Lung (tissue), 11 donors: ENCODE measurements at regions not wholly inside any gene's neighbourhood (a gene's known extent, or its start where the extent isn't known, plus 50 kb on each side); places are given as distances from the start of the nearest gene placed in this dataset.

Experiments
- ATAC-seq: fragments of 200-7000 bp; cut with Tn5 transposase; one replicate; pipeline ENCODE4 v1.9.1; 2020; ENCODE audit warnings: moderate number of reproducible peaks; ENCODE audit not compliant: insufficient read depth, low FRiP score
- DNase-seq, 3 donors: peaks; one replicate each; pipeline ENCODE4 v3.0.0-alpha.2; 2013 to 2017
- H3K27ac ChIP-seq, 2 donors: one replicate each; pipeline ENCODE4 v1.5.1; 2013; ENCODE audit warnings: mild to moderate bottlenecking in 2 of 2, moderate library complexity in 2 of 2, control low read depth in 1 of 2, inconsistent platforms in 1 of 2, low read depth in 1 of 2, low read length in 1 of 2
- H3K27me3 ChIP-seq, 3 donors: one replicate each; pipeline ENCODE4 v1.5.1; 2013; ENCODE audit warnings: low read length in 2 of 3; ENCODE audit not compliant: control insufficient read depth in 3 of 3, insufficient read depth in 3 of 3
- H3K36me3 ChIP-seq, 4 donors: one replicate each; pipeline ENCODE4 v1.5.1; 2013; ENCODE audit warnings: low read length in 4 of 4, mild to moderate bottlenecking in 1 of 4, moderate library complexity in 1 of 4; ENCODE audit not compliant: control insufficient read depth in 4 of 4, insufficient read depth in 4 of 4
- H3K4me1 ChIP-seq, 5 donors: one replicate each; pipeline ENCODE4 v1.5.1; 2013; ENCODE audit warnings: low read length in 5 of 5, mild to moderate bottlenecking in 2 of 5, moderate library complexity in 1 of 5; ENCODE audit not compliant: control insufficient read depth in 5 of 5, insufficient read depth in 5 of 5
- H3K4me3 ChIP-seq: one replicate; pipeline ENCODE4 v1.5.1; 2013; ENCODE audit warnings: mild to moderate bottlenecking, control low read depth, moderate library complexity
- H3K9ac ChIP-seq, 2 donors: one replicate each; pipeline ENCODE4 v1.5.1; 2013; ENCODE audit warnings: low read length in 2 of 2, control low read depth in 1 of 2; ENCODE audit not compliant: insufficient read depth in 1 of 2
- H3K9me3 ChIP-seq, 4 donors: one replicate each; pipeline ENCODE4 v1.5.1; 2013; ENCODE audit warnings: low read length in 3 of 4, mild to moderate bottlenecking in 1 of 4, moderate library complexity in 1 of 4; ENCODE audit not compliant: control insufficient read depth in 4 of 4, insufficient read depth in 3 of 4
- WGBS, 2 donors: extraction: QIAGEN DNeasy Blood & Tissue Kit; methylation state at CpG; one replicate each; pipeline ENCODE4 v1.1.7; 2013; 5-methylcytosine and 5-hydroxymethylcytosine counted together
- TF ChIP-seq, protein P1 (sequence below): IDR thresholded peaks from 2 replicates; pipeline ENCODE4 v1.5.1; 2012; ENCODE audit warnings: mild to moderate bottlenecking; ENCODE audit errors: control extremely low read depth, extremely low read depth
- donor health status: control.
- donor health status: control.
- donor health status: Bipolar disorder and iron deficiency.
- donor health status: healthy.
- donor health status: DM: yes; HTN: yes; CAD: no.

DNA sequence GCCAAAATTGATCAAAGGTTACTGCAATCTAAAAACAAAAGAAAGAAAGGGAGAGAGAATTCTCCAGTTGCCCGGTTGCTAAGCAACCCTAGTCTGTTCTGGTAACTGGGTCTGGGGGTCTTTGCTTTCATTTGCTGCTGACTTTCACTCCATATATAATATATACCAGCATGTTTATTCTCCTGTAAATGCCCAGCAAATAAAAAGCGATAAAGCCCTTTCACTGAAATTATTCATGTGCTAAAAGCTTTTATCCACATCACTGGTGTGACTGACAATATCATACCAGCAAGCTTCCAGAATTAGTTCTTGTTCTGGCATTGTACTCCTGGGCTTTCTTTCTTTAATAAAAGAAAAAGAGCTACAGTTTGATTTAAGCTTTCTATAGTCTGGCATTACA is 75.5 kb upstream of the ST8SIA3 start:
- no peaks in the 10 kb centered on the region for H3K4me1 ChIP-seq
- 73 to 85% methylated on average over 2 of the region's 2 CpGs for WGBS, 2 donors
- DNase-seq (no peak), ATAC-seq (no peak)
- no peak overlapping the region for H3K9ac ChIP-seq
- no peaks in the 10 kb centered on the region for H3K27me3 ChIP-seq
- TF ChIP-seq, protein P1, sequence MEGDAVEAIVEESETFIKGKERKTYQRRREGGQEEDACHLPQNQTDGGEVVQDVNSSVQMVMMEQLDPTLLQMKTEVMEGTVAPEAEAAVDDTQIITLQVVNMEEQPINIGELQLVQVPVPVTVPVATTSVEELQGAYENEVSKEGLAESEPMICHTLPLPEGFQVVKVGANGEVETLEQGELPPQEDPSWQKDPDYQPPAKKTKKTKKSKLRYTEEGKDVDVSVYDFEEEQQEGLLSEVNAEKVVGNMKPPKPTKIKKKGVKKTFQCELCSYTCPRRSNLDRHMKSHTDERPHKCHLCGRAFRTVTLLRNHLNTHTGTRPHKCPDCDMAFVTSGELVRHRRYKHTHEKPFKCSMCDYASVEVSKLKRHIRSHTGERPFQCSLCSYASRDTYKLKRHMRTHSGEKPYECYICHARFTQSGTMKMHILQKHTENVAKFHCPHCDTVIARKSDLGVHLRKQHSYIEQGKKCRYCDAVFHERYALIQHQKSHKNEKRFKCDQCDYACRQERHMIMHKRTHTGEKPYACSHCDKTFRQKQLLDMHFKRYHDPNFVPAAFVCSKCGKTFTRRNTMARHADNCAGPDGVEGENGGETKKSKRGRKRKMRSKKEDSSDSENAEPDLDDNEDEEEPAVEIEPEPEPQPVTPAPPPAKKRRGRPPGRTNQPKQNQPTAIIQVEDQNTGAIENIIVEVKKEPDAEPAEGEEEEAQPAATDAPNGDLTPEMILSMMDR: no peak
- H3K9me3 ChIP-seq: peaks cover 0 to 2% (median 0%) of the 10 kb centered on the region in 4 donors
- no peak overlapping the region for H3K4me3 ChIP-seq
- H3K36me3 ChIP-seq: no peaks in the 10 kb centered on the region
- no peak overlapping the region for H3K27ac ChIP-seq

DNA sequence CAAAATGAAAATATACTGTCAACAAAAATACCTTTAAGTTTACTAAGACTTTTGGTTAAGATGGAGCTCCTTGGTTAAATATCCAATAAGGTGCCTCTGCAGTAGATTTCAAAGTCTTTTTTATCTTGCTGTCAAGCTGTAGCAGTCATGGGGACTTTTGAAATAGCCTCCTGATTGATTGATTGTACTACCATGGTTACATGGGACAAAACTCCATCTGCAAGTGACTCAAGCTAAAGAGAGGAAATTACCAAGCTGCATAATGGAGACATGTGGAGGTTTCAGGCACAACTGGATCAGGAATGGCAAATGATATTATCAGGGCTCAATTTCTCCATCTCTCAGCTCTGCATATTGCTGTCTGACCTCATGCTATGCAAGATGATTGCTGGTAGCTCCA is 73.4 kb upstream of the ST8SIA3 start:
- no peak for DNase-seq
- Histone ChIP-seq H3K27me3 (no peaks in the 10 kb centered on the region), H3K9me3 (peaks cover 0 to 2% (median 0%) of the 10 kb centered on the region in 4 donors), H3K36me3 (no peaks in the 10 kb centered on the region), H3K9ac (no peak overlapping the region), H3K4me3 (no peak overlapping the region), H3K4me1 (no peaks in the 10 kb centered on the region), H3K27ac (no peak overlapping the region)
- no peak for ATAC-seq
- TF ChIP-seq, protein P1: no peak

DNA sequence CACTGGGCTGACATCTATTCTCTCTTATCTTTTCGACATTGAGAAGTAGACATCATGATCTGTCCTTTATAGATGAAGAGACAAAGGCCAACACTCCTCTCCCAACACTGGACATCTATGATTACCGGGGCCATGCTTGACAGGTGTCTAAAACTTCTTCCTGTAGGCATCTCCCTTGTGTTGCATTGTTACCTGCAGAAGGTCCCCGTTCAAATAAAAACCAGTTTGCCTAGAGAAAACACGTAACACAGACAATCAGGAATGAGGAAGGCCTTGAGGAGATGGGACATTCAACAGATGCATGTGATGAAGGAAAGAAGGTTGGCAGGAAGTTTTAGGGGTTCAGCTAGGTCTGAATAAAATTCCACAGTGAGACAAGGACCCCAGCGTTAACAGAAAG is 70.8 kb upstream of the ST8SIA3 start:
- no peak for ATAC-seq
- 82 to 92% methylated on average over 5 of the region's 5 CpGs for WGBS, 2 donors
- H3K4me1 ChIP-seq: no peaks in the 10 kb centered on the region

DNA sequence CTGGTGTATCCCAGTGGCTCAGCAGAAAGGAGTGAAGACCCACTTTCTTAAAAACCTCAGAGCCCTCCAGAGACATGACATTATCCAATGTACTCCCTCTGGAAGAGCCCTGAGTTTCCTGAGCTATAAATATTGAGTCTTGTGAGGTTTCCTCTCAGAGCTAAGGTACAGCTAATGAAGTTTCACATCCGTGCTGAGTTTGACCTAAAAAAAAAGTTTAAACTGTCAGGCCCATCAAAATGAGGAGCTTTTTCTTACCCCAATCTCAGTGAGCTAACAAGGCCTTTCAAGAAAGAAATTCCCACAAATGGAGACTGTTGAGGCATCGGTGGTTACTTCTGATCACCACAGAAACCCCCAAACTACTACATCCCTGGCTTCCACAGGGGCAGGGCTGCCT is 65.4 kb upstream of the ST8SIA3 start:
- H3K4me1 ChIP-seq: no peaks in the 10 kb centered on the region
- no peak overlapping the region for H3K27ac ChIP-seq
- TF ChIP-seq, protein P1: no peak
- H3K36me3 ChIP-seq: no peaks in the 10 kb centered on the region
- ATAC-seq: no peak
- DNase-seq: no peak
- no peak overlapping the region for H3K9ac ChIP-seq
- 72 to 79% methylated on average over 2 of the region's 2 CpGs for WGBS, 2 donors
- peaks cover 0 to 6% (median 1%) of the 10 kb centered on the region in 4 donors for H3K9me3 ChIP-seq
- no peaks in the 10 kb centered on the region for H3K27me3 ChIP-seq
- no peak overlapping the region for H3K4me3 ChIP-seq

More for the DNA sequence above, 70.8 kb upstream of the ST8SIA3 start:
- Histone ChIP-seq H3K27ac (no peak overlapping the region), H3K4me3 (no peak overlapping the region), H3K27me3 (no peaks in the 10 kb centered on the region), H3K9me3 (peaks cover 0 to 2% (median 0%) of the 10 kb centered on the region in 4 donors), H3K9ac (no peak overlapping the region), H3K36me3 (no peaks in the 10 kb centered on the region)
- TF ChIP-seq, protein P1: no peak
- DNase-seq: no peak
